Sigmoid colon (tissue), 6 donors: ENCODE measurements at regions not wholly inside any gene's neighbourhood (a gene's known extent, or its start where the extent isn't known, plus 50 kb on each side); places are given as distances from the start of the nearest gene placed in this dataset.
"Not testable (repeated sequence)": the region's sequence is repeated elsewhere in the genome, so short reads cannot be mapped to it uniquely, and the experiment has no call there.

Source experiments
- DNase-seq: peaks from one replicate; pipeline ENCODE4 v3.0.0-alpha.2; 2019
- H3K27ac ChIP-seq, 4 donors: fragments of 200-600 bp; sonication (generic); one replicate each; pipeline ENCODE4 v1.5.1; 2016 to 2019; ENCODE audit warnings: mild to moderate bottlenecking in 1 of 4
- H3K27me3 ChIP-seq, 3 donors: fragments of 200-600 bp; sonication (generic); one replicate each; pipeline ENCODE4 v1.5.1; 2019; ENCODE audit warnings: mild to moderate bottlenecking in 1 of 3
- H3K36me3 ChIP-seq, 4 donors: fragments of 200-600 bp; sonication (generic); one replicate each; pipeline ENCODE4 v1.5.1; 2016 to 2019
- H3K4me1 ChIP-seq, 4 donors: fragments of 200-600 bp; sonication (generic); one replicate each; pipeline ENCODE4 v1.5.1; 2017 to 2019
- H3K4me3 ChIP-seq, 4 donors: fragments of 200-600 bp; sonication (generic); one replicate each; pipeline ENCODE4 v1.5.1; 2017 to 2019; ENCODE audit warnings: mild to moderate bottlenecking in 2 of 4, moderate library complexity in 1 of 4
- H3K9me3 ChIP-seq, 4 donors: fragments of 200-600 bp in 3 of 4; sonication (generic) in 3 of 4; one replicate each; pipeline versions ENCODE4 v1.5.1 to v1.6.1; 2013 to 2019
- CTCF ChIP-seq, 4 experiments: fragments of 450-650 bp in 3 of 4; fragments of 200-600 bp in 1 of 4; IDR thresholded peaks; one replicate each; pipeline ENCODE4 v1.5.1; 2016 to 2019; ENCODE audit warnings: antibody characterized with exemption in 4 of 4, mild to moderate bottlenecking in 3 of 4, moderate library complexity in 2 of 4
- EP300 ChIP-seq, 4 donors: sonication (generic); formaldehyde crosslinking; IDR thresholded peaks; one replicate each; pipeline ENCODE4 v1.6.1; 2017; ENCODE audit warnings: antibody characterized with exemption in 4 of 4
- POLR2A ChIP-seq, 2 donors: fragments of 450-650 bp; IDR thresholded peaks; one replicate each; pipeline ENCODE4 v1.6.1; 2016; ENCODE audit warnings: antibody characterized with exemption in 2 of 2, mild to moderate bottlenecking in 2 of 2, moderate library complexity in 2 of 2
- POLR2AphosphoS5 ChIP-seq, 4 donors: sonication (generic); formaldehyde crosslinking; IDR thresholded peaks; one replicate each; pipeline ENCODE4 v1.6.1; 2017; ENCODE audit warnings: antibody characterized with exemption in 4 of 4
- WGBS, 2 donors: extraction: QIAGEN DNeasy Blood & Tissue Kit; methylation state at CpG; one replicate each; pipeline ENCODE4 v1.1.7; 2013; 5-methylcytosine and 5-hydroxymethylcytosine counted together
- intact Hi-C: fragments of 100-400 bp; cut with DNase I; formaldehyde crosslinking; loops from one replicate; pipeline ENCODE4 v1.15.1; 2023
- donor health status: healthy with polysubstance abuse.
- donor health status: healthy.

- intact Hi-C loops: loop anchor here (5.0 to 10.0 kb wide), 2 partner anchors 34 to 263 kb away; no protein-coding TSS in a partner anchor
- 90 to 95% methylated on average over 1 of the region's 1 CpG for WGBS, 2 donors
- peaks cover 0 to 62% (median 44%) of the 10 kb centered on the region in 4 donors for H3K4me1 ChIP-seq
- no peaks in the 10 kb centered on the region for H3K27me3 ChIP-seq
- H3K4me3 ChIP-seq: no peak overlapping the region
- TF ChIP-seq EP300 (IDR thresholded peaks at IDR 0.05): no peak
- no peak for TF ChIP-seq CTCF (IDR thresholded peaks at IDR 0.05)
- no peak for TF ChIP-seq POLR2A (IDR thresholded peaks at IDR 0.05)
- TF ChIP-seq POLR2AphosphoS5 (IDR thresholded peaks at IDR 0.05): no peak
- no peak for DNase-seq
- H3K36me3 ChIP-seq: no peaks in the 10 kb centered on the region
- peak overlapping the region in 3 of 4 donors; percentile 74 to 77 (median 75) for H3K27ac ChIP-seq
- H3K9me3 ChIP-seq: no peaks in the 10 kb centered on the region
Measured at GRCh38 chr20:48331518-48332286, 496.1 kb downstream of the PREX1 start.

- Histone ChIP-seq H3K27me3 (no peaks in the 10 kb centered on the region), H3K4me1 (peaks cover 0 to 58% (median 48%) of the 10 kb centered on the region in 4 donors), H3K9me3 (no peaks in the 10 kb centered on the region), H3K27ac (peak overlapping the region in 1 of 4 donors; percentile 10), H3K36me3 (no peaks in the 10 kb centered on the region), H3K4me3 (no peak overlapping the region)
- TF ChIP-seq POLR2A (IDR thresholded peaks at IDR 0.05) (no peak), POLR2AphosphoS5 (IDR thresholded peaks at IDR 0.05) (no peak), EP300 (IDR thresholded peaks at IDR 0.05) (no peak)
- DNase-seq: no peak
- 74 to 76% methylated on average over 8 of the region's 8 CpGs for WGBS, 2 donors
- intact Hi-C loops: loop anchor here (5.0 to 10.0 kb wide), 2 partner anchors 33 to 265 kb away; no protein-coding TSS in a partner anchor
Measured at GRCh38 chr20:48329676-48330664, 497.8 kb downstream of the PREX1 start.

GRCh38 chr20:48329031-48329615 lies 498.7 kb downstream of the PREX1 start:
- no peaks in the 10 kb centered on the region for H3K36me3 ChIP-seq
- H3K4me1 ChIP-seq: peaks cover 0 to 57% (median 46%) of the 10 kb centered on the region in 4 donors
- 69 to 74% methylated on average over 4 of the region's 4 CpGs for WGBS, 2 donors
- no peak for TF ChIP-seq POLR2A (IDR thresholded peaks at IDR 0.05)
- TF ChIP-seq EP300 (IDR thresholded peaks at IDR 0.05): no peak
- no peak for TF ChIP-seq POLR2AphosphoS5 (IDR thresholded peaks at IDR 0.05)
- no peak for TF ChIP-seq CTCF (IDR thresholded peaks at IDR 0.05)
- intact Hi-C loops: no loop called here
- H3K4me3 ChIP-seq: no peak overlapping the region
- no peaks in the 10 kb centered on the region for H3K27me3 ChIP-seq
- no peaks in the 10 kb centered on the region for H3K9me3 ChIP-seq
- DNase-seq: no peak
- H3K27ac ChIP-seq: no peak overlapping the region

- intact Hi-C loops, H3K4me3 ChIP-seq, H3K36me3 ChIP-seq, H3K9me3 ChIP-seq, DNase-seq, H3K27me3 ChIP-seq, H3K27ac ChIP-seq: not testable (repeated sequence)
- H3K4me1 ChIP-seq: peaks cover 0 to 57% (median 46%) of the 10 kb centered on the region in 4 donors
- 70 to 91% methylated on average over 8 of the region's 8 CpGs for WGBS, 2 donors
Measured at GRCh38 chr20:48327848-48328247, 500.0 kb downstream of the PREX1 start.

GRCh38 chr20:48326868-48327267 lies 500.9 kb downstream of the PREX1 start:
- H3K9me3 ChIP-seq: no peaks in the 10 kb centered on the region
- WGBS, 2 donors: 73 to 78% methylated on average over 11 of the region's 11 CpGs
- peak overlapping the region in 3 of 4 donors; percentile 32 to 53 (median 51) for H3K27ac ChIP-seq
- DNase-seq: no peak
- H3K4me1 ChIP-seq: peaks cover 0 to 47% (median 36%) of the 10 kb centered on the region in 4 donors
- TF ChIP-seq EP300 (IDR thresholded peaks at IDR 0.05) (no peak), POLR2A (IDR thresholded peaks at IDR 0.05) (no peak), POLR2AphosphoS5 (IDR thresholded peaks at IDR 0.05) (peak in 1 of 4 donors; percentile 27), CTCF (IDR thresholded peaks at IDR 0.05) (no peak)
- no peaks in the 10 kb centered on the region for H3K27me3 ChIP-seq
- H3K4me3 ChIP-seq: no peak overlapping the region
- intact Hi-C loops: no loop called here
- no peaks in the 10 kb centered on the region for H3K36me3 ChIP-seq
